ENCODE measurements at regions not wholly inside any gene's neighbourhood (a gene's known extent, or its start where the extent isn't known, plus 50 kb on each side); places are given as distances from the start of the nearest gene placed in this dataset.

GRCh38 chr1:59194621-59195020 lies 102.3 kb upstream of the FGGY start:
- no peak for DNase-seq (ENCODE audit: low read depth in 1 of 2, low spot score in 2 of 2)
- peaks cover 0 to 4% of the 10 kb centered on the region in 2 experiments; a peak in 2 of 4 replicates for H3K9me3 ChIP-seq (ENCODE audit: insufficient read depth in 2 of 2, low read depth in 1 of 2, low read length in 1 of 2)
- no peak overlapping the region for H2BK120ac ChIP-seq (replicated peaks; ENCODE audit: low read depth, low read length)
- no peak overlapping the region for H3K18ac ChIP-seq (ENCODE audit: extremely low read depth, low read length)
- no peak overlapping the region for H3K14ac ChIP-seq (ENCODE audit: insufficient read length)
- H3K4me3 ChIP-seq (ENCODE audit: extremely low read depth in 1 of 4, insufficient read depth in 2 of 4, low read depth in 3 of 4, low read length in 4 of 4), result no peak overlapping the region
- H3K4me1 ChIP-seq (replicated peaks in 1 of 4; ENCODE audit: control insufficient read depth in 3 of 4, insufficient read depth in 4 of 4, low read length in 3 of 4), result no peaks in the 10 kb centered on the region
- no peak overlapping the region for H2BK12ac ChIP-seq (ENCODE audit: low read depth, low read length)
- H3K56ac ChIP-seq (replicated peaks; ENCODE audit: insufficient read length, low read depth, low read length), result no peak overlapping the region
- H2BK15ac ChIP-seq (ENCODE audit: low read length), result no peak overlapping the region
- no peak overlapping the region for H3K4ac ChIP-seq (replicated peaks; ENCODE audit: insufficient read length, low read depth, low read length)
- no peak overlapping the region for H4K8ac ChIP-seq (ENCODE audit: extremely low read depth, insufficient read depth, low read length)
- H3K27ac ChIP-seq (ENCODE audit: low read depth, low read length), result no peak overlapping the region
- no peak overlapping the region for H4K91ac ChIP-seq (replicated peaks; ENCODE audit: insufficient read length, low read length)
- H3K23me2 ChIP-seq (ENCODE audit: low read depth, low read length), result no peaks in the 10 kb centered on the region; the same call in 1 of the 2 replicates
- WGBS, 2 experiments (ENCODE audit: extremely low coverage in 1 of 2, insufficient coverage in 1 of 2, insufficient read length in 1 of 2, insufficient replicate concordance in 2 of 2, low coverage in 1 of 2, low lambda C conversion rate in 2 of 2, missing lambda C conversion rate in 1 of 2), result 87% methylated on average over 2 of the region's 2 CpGs; no CpG with 5 or more reads in 1 of the 2 experiments
- H3K4me2 ChIP-seq (ENCODE audit: insufficient read depth in 1 of 2, low read depth in 2 of 2, low read length in 2 of 2), result no peak overlapping the region
- H3K27me3 ChIP-seq (replicated peaks in 1 of 4; ENCODE audit: control insufficient read depth in 3 of 4, extremely low read depth in 1 of 4, insufficient read depth in 3 of 4, low read length in 3 of 4), result no peaks in the 10 kb centered on the region; a peak in 1 of 7 replicates
- no peak overlapping the region for H4K5ac ChIP-seq (ENCODE audit: insufficient read length, low read depth, low read length)
- H3K79me2 ChIP-seq (ENCODE audit: control insufficient read depth in 1 of 2, insufficient read depth in 2 of 2, low read length in 2 of 2), result no peaks in the 10 kb centered on the region
- no peak for TF ChIP-seq KDM1A (IDR thresholded peaks at IDR 0.05; ENCODE audit: borderline replicate concordance, low read length)
- TF ChIP-seq CHD2 (IDR thresholded peaks at IDR 0.05; ENCODE audit: low read length), result no peak
- TF ChIP-seq BRCA1 (IDR thresholded peaks at IDR 0.05; ENCODE audit: low read depth, low read length), result no peak
- TF ChIP-seq ATF3 (IDR thresholded peaks at IDR 0.05; ENCODE audit: insufficient read depth, low read depth, low read length), result no peak
- TF ChIP-seq SAP30 (IDR thresholded peaks at IDR 0.05; ENCODE audit: insufficient read depth, insufficient replicate concordance, low read length), result no peak
- no peak for TF ChIP-seq RFX5 (IDR thresholded peaks at IDR 0.05; ENCODE audit: borderline replicate concordance, low read depth, low read length)
- TF ChIP-seq KDM5A (IDR thresholded peaks at IDR 0.05; ENCODE audit: low read length), result no peak
- no peak for TF ChIP-seq CBX8 (IDR thresholded peaks at IDR 0.05; ENCODE audit: borderline replicate concordance, low read depth, low read length)
- TF ChIP-seq CTBP2 (IDR thresholded peaks at IDR 0.05; ENCODE audit: borderline replicate concordance, insufficient read depth, insufficient read length, low read length), result no peak
- no peak for TF ChIP-seq EP300 (IDR thresholded peaks at IDR 0.05; ENCODE audit: borderline replicate concordance in 1 of 2, low read depth in 2 of 2, low read length in 2 of 2)
- TF ChIP-seq FOSL1 (IDR thresholded peaks at IDR 0.05; ENCODE audit: insufficient read depth, low read depth, low read length), result no peak
- no peak for TF ChIP-seq TBP (IDR thresholded peaks at IDR 0.05; ENCODE audit: low read depth, low read length)
- TF ChIP-seq SIX5 (IDR thresholded peaks at IDR 0.05; ENCODE audit: low read depth, low read length), result no peak
- no peak for TF ChIP-seq CREB1 (IDR thresholded peaks at IDR 0.05)
- H3K23ac ChIP-seq (ENCODE audit: insufficient read length), result no peak overlapping the region
- H3K9ac ChIP-seq (replicated peaks in 1 of 4; ENCODE audit: extremely low read depth in 1 of 4, low read depth in 3 of 4, low read length in 3 of 4), result no peak overlapping the region
- no peaks in the 10 kb centered on the region for H3K79me1 ChIP-seq (ENCODE audit: low read depth, low read length)
- H3K36me3 ChIP-seq (ENCODE audit: control insufficient read depth in 2 of 4, insufficient read depth in 4 of 4, low read length in 3 of 4), result no peaks in the 10 kb centered on the region
- no peak overlapping the region for H2AFZ ChIP-seq (ENCODE audit: low read length)
- no peak overlapping the region for H2AK5ac ChIP-seq (ENCODE audit: low read depth, low read length)
- no peaks in the 10 kb centered on the region for H4K20me1 ChIP-seq (replicated peaks in 1 of 2; ENCODE audit: control insufficient read depth in 1 of 2, insufficient read depth in 2 of 2, low read length in 2 of 2)
- CTCF ChIA-PET (ENCODE audit: partially characterized antibody), result no interaction called here
- no peak overlapping the region for H2BK5ac ChIP-seq (ENCODE audit: low read depth, low read length)
- no peak for FAIRE-seq
- H2BK20ac ChIP-seq (ENCODE audit: low read length), result no peak overlapping the region
- POLR2A ChIA-PET (ENCODE audit: partially characterized antibody), result no interaction called here

Measured in H1 (cell line).